ENCODE measurements at regions not wholly inside any gene's neighbourhood (a gene's known extent, or its start where the extent isn't known, plus 50 kb on each side); places are given as distances from the start of the nearest gene placed in this dataset.
"Not testable (repeated sequence)": the region's sequence is repeated elsewhere in the genome, so short reads cannot be mapped to it uniquely, and the experiment has no call there.

GRCh38 chr9:28435456-28435855 lies 862.2 kb upstream of the C9orf72 start:
- no peak for DNase-seq (ENCODE audit: low read depth in 2 of 3, low spot score in 1 of 3)

GRCh38 chr9:28439688-28440087 lies 866.4 kb upstream of the C9orf72 start:
- no peak for DNase-seq (ENCODE audit: low read depth in 2 of 3, low spot score in 1 of 3)

GRCh38 chr9:28443461-28443860 lies 870.2 kb upstream of the C9orf72 start:
- DNase-seq (ENCODE audit: low read depth in 2 of 3, low spot score in 1 of 3) = no peak

- DNase-seq (ENCODE audit: low read depth in 2 of 3, low spot score in 1 of 3) = no peak
Observed at GRCh38 chr9:28444637-28445036, 871.4 kb upstream of the C9orf72 start.

- DNase-seq (ENCODE audit: low read depth in 2 of 3, low spot score in 1 of 3) = no peak
Observed at GRCh38 chr9:28445211-28445610, 871.9 kb upstream of the C9orf72 start.

GRCh38 chr9:28453918-28454317 lies 880.6 kb upstream of the C9orf72 start:
- no peak for DNase-seq (ENCODE audit: low read depth in 2 of 3, low spot score in 1 of 3)

GRCh38 chr9:28456861-28457260 lies 883.6 kb upstream of the C9orf72 start:
- DNase-seq (ENCODE audit: low read depth in 2 of 3, low spot score in 1 of 3) = no peak

GRCh38 chr9:28464481-28465216 lies 891.4 kb upstream of the C9orf72 start:
- DNase-seq (ENCODE audit: low read depth in 2 of 3, low spot score in 1 of 3) = no peak

- DNase-seq (ENCODE audit: low read depth in 2 of 3, low spot score in 1 of 3) = no peak
Observed at GRCh38 chr9:28471261-28471660, 898.0 kb upstream of the C9orf72 start.

GRCh38 chr9:28487561-28487960 lies 914.3 kb upstream of the C9orf72 start:
- DNase-seq (ENCODE audit: low read depth in 2 of 3, low spot score in 1 of 3) = no peak

GRCh38 chr9:28491121-28491520 lies 917.8 kb upstream of the C9orf72 start:
- DNase-seq (ENCODE audit: low read depth in 2 of 3, low spot score in 1 of 3) = no peak

GRCh38 chr9:28498168-28498567 lies 924.9 kb upstream of the C9orf72 start:
- DNase-seq (ENCODE audit: low read depth in 2 of 3, low spot score in 1 of 3) = not testable (repeated sequence)

GRCh38 chr9:28502189-28502588 lies 928.9 kb upstream of the C9orf72 start:
- no peak for DNase-seq (ENCODE audit: low read depth in 2 of 3, low spot score in 1 of 3)

GRCh38 chr9:28502741-28503140 lies 929.5 kb upstream of the C9orf72 start:
- no peak for DNase-seq (ENCODE audit: low read depth in 2 of 3, low spot score in 1 of 3)

GRCh38 chr9:28503573-28503972 lies 930.3 kb upstream of the C9orf72 start:
- no peak for DNase-seq (ENCODE audit: low read depth in 2 of 3, low spot score in 1 of 3)

- DNase-seq (ENCODE audit: low read depth in 2 of 3, low spot score in 1 of 3) = no peak
Observed at GRCh38 chr9:28518439-28518838, 945.2 kb upstream of the C9orf72 start.

GRCh38 chr9:28524309-28524708 lies 951.0 kb upstream of the C9orf72 start:
- not testable (repeated sequence) for DNase-seq (ENCODE audit: low read depth in 2 of 3, low spot score in 1 of 3)

GRCh38 chr9:28528049-28528448 lies 954.8 kb upstream of the C9orf72 start:
- DNase-seq (ENCODE audit: low read depth in 2 of 3, low spot score in 1 of 3) = no peak

GRCh38 chr9:28538132-28538531 lies 964.9 kb upstream of the C9orf72 start:
- DNase-seq (ENCODE audit: low read depth in 2 of 3, low spot score in 1 of 3) = no peak

- no peak for DNase-seq (ENCODE audit: low read depth in 2 of 3, low spot score in 1 of 3)
Observed at GRCh38 chr9:28539434-28540070, 966.3 kb upstream of the C9orf72 start.

- DNase-seq (ENCODE audit: low read depth in 2 of 3, low spot score in 1 of 3) = no peak
Observed at GRCh38 chr9:28542928-28543327, 969.6 kb upstream of the C9orf72 start.

GRCh38 chr9:28547527-28547926 lies 974.2 kb upstream of the C9orf72 start:
- no peak for DNase-seq (ENCODE audit: low read depth in 2 of 3, low spot score in 1 of 3)
